HG03575 (cell line): ENCODE measurements at regions not wholly inside any gene's neighbourhood (a gene's known extent, or its start where the extent isn't known, plus 50 kb on each side); places are given as distances from the start of the nearest gene placed in this dataset.

Experiments used
- ATAC-seq: cut with Tn5 transposase; IDR thresholded peaks from one replicate; pipeline ENCODE4 v1.9.1; 2021; ENCODE audit not compliant: unreplicated experiment, insufficient number of reproducible peaks, low FRiP score; ENCODE audit errors: extremely low read depth

- no peak for ATAC-seq
Observed at GRCh38 chr2:133711806-133712205, 143.5 kb upstream of the NCKAP5 start.

- ATAC-seq: no peak
Observed at GRCh38 chr2:133712369-133712768, 144.1 kb upstream of the NCKAP5 start.

GRCh38 chr2:133713049-133713580, 144.9 kb upstream of the NCKAP5 start:
- ATAC-seq: no peak

GRCh38 chr2:133716166-133716565, 147.9 kb upstream of the NCKAP5 start:
- ATAC-seq: no peak

GRCh38 chr2:133717497-133717896, 149.2 kb upstream of the NCKAP5 start:
- ATAC-seq: no peak

- ATAC-seq: no peak
Observed at GRCh38 chr2:133718688-133719201, 150.5 kb upstream of the NCKAP5 start.

GRCh38 chr2:133720429-133720828, 152.2 kb upstream of the NCKAP5 start:
- no peak for ATAC-seq

GRCh38 chr2:133721118-133721517, 152.9 kb upstream of the NCKAP5 start:
- ATAC-seq: no peak

GRCh38 chr2:133723133-133723532, 154.9 kb upstream of the NCKAP5 start:
- no peak for ATAC-seq

- ATAC-seq: no peak
Observed at GRCh38 chr2:133726973-133727372, 158.7 kb upstream of the NCKAP5 start.

- ATAC-seq: no peak
Observed at GRCh38 chr2:133732059-133732458, 163.8 kb upstream of the NCKAP5 start.

- no peak for ATAC-seq
Observed at GRCh38 chr2:133732982-133733900, 165.0 kb upstream of the NCKAP5 start.

- ATAC-seq: no peak
Observed at GRCh38 chr2:133733901-133734255, 165.6 kb upstream of the NCKAP5 start.

GRCh38 chr2:133734716-133735495, 166.6 kb upstream of the NCKAP5 start:
- no peak for ATAC-seq

- ATAC-seq: no peak
Observed at GRCh38 chr2:133736674-133737073, 168.4 kb upstream of the NCKAP5 start.

- no peak for ATAC-seq
Observed at GRCh38 chr2:133737242-133737993, 169.2 kb upstream of the NCKAP5 start.

GRCh38 chr2:133739039-133739438, 170.8 kb upstream of the NCKAP5 start:
- no peak for ATAC-seq

- no peak for ATAC-seq
Observed at GRCh38 chr2:133740500-133740899, 172.2 kb upstream of the NCKAP5 start.
